Lung microvascular endothelial cell (primary cell): ENCODE measurements at regions not wholly inside any gene's neighbourhood (a gene's known extent, or its start where the extent isn't known, plus 50 kb on each side); places are given as distances from the start of the nearest gene placed in this dataset.
"Not testable (repeated sequence)": the region's sequence is repeated elsewhere in the genome, so short reads cannot be mapped to it uniquely, and the experiment has no call there.

ENCODE experiments used
- DNase-seq, 2 donors: peaks; one replicate each; pipeline versions ENCODE4 v3.0.0 to v3.0.0-alpha.2; 2010; ENCODE audit warnings: low read depth in 2 of 2

GRCh38 chr2:154582694-154583093 lies 115.8 kb upstream of the KCNJ3 start:
- not testable (repeated sequence) for DNase-seq

DNA sequence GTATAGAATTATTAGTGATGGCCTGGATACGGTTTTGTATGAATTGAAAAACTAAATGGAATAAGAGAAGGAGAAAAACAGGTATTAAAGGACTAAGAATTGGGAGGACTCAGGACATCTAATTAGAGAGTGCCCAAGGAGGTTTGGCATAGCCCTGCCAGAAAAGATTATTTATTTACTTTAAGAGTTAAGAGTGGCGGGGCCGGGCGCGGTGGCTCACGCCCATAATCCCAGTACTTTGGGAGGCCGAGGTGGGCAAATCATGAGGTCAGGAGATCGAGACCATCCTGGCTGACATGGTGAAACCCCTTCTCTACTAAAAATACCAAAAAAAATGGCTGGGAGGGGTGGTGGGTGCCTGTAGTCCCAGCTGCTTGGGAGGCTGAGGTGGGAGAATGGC lies 115.2 kb upstream of the KCNJ3 start:
- not testable (repeated sequence) for DNase-seq

DNA sequence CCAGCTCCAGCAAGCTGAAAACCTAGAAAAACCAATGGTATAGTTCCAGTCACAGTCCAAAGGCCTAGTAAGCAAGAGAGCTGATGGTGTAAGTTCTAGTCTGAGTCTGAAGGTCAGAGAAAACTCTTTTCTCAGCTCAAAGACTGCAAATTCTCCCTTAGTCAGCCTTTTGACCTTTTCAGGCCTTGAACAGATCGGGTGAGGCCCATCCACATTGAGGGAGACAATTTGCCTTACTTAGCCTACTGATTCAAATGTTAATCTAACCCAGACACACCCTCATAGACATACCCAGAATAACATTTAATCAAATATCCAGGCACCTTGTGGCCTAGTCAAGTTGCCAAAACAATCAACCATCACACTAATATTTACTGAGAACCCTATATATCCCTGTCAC lies 110.8 kb upstream of the KCNJ3 start:
- DNase-seq, result no peak

DNA sequence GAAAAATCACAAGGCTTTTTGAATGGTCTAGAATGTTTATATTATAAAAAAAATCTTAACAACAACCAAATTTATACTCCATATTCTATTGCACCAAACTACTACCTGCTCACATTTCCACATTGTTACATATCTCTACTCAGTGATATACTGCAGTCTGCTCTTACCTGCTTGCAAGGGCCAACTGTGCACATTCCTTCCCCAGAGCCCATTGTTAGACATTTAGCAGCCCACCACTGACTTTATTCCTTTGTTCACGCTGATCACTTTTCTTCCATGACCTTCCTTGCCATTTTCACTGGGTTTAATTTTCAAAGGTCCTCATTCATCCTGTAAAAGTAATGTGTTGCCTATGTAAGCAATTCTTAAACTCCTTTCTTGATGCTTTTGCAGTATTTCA lies 109.7 kb upstream of the KCNJ3 start:
- DNase-seq, result no peak

DNA sequence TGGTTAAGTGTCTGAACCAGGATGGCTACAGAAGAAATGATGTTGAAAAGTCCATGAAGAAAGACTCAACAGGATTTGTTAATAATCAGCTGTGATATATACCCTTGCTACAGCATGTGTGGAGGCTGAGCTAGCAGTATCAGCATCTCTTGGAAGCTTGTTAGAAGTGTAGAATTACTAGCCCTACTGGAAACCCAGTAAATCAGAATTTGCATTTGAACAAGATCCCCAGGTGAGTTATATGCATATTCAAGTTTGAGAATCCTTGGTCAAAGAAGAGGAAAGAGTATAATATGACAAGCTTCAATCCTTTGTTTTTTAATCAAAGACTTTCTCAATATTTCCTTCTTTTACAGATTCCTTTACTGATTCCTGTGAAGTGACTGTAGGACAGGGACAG lies 109.0 kb upstream of the KCNJ3 start:
- no peak for DNase-seq

GRCh38 chr2:154591294-154591820 lies 107.1 kb upstream of the KCNJ3 start:
- no peak for DNase-seq

DNA sequence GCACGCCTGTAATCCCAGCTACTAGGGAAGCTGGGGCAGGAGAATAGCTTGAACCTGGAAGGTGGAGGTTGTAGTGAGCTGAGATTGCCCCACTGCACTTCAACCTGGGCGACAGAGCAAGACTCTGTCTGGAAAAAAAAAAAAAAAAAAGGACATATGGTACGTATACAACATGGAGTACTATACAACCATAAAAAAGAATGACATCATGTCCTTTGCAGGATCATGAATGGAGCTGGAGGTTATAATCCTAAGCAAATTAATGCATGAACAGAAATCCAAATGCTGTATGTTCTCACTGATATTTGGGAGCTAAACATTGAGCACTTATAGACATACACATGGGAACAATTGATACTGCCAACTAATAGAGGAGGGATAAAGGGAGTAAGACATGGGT lies 99.3 kb upstream of the KCNJ3 start:
- no peak for DNase-seq

DNA sequence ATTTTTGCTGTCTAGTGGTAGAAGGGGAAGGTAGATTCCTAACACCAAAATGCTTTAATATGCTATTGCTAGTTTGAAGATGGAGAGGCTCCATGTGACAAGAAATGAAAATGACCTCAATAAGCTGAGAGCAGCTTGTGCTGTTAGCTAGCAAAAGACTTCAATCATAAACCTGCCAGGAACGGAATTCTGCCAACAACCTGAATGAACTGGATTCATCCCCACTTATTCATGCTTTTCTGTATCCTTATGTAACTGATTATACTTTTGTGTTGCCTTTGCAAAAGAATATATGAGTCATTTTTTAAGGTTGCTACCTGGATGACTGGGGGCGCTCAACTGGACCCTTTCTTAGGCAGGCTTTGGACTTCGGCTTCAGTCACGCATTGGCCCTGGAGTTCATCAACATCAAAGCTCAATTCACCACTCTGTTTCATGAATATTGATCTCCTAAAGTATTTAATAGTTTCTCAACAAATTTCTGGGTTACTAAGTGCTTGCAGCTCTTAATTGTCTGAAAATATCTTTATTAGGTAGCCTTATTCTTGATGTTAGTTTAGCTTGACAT lies 97.5 kb upstream of the KCNJ3 start:
- no peak for DNase-seq

DNA sequence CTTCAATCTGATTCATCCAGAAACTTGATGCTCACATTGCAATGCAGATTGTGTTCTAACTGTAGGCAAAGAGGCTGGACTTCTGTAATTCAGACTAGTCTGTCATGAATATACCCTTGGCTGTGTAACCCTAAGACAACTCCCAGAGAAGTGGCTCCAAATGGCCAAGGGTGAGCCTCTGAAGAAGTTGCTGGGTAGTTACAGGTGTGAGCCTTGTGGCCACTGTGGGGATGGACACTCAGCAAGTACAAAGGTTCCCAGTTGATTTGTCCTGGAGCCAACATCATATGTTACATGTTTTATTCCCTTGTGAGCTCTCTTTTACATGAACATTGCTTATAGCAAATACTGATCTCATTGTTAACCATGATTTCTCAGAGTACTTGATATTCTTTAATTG lies 94.8 kb upstream of the KCNJ3 start:
- no peak for DNase-seq

- no peak for DNase-seq
Measured at GRCh38 chr2:154608438-154608837, 90.1 kb upstream of the KCNJ3 start.

DNA sequence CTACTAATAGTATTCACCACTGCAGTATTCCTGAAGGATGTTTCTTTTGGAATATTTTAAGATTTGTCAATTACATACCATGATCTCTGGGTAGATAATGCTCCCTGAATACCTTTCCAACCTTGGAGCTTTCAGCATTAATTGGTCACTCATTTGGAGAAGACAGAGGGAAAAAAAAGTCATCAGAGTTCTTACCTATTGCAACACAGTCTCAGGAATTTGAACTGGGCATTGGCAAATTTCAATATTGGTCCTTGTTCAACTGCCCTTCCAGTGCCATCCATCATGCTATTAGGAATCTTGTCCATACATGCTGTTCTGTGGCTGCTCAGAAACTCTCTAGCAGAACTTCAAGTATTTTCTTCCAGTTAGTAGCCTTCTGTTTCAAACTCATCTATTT lies 83.6 kb upstream of the KCNJ3 start:
- no peak for DNase-seq

- no peak for DNase-seq
Measured at GRCh38 chr2:154616659-154617058, 81.8 kb upstream of the KCNJ3 start.

GRCh38 chr2:154620471-154620870 lies 78.0 kb upstream of the KCNJ3 start:
- DNase-seq, result no peak

DNA sequence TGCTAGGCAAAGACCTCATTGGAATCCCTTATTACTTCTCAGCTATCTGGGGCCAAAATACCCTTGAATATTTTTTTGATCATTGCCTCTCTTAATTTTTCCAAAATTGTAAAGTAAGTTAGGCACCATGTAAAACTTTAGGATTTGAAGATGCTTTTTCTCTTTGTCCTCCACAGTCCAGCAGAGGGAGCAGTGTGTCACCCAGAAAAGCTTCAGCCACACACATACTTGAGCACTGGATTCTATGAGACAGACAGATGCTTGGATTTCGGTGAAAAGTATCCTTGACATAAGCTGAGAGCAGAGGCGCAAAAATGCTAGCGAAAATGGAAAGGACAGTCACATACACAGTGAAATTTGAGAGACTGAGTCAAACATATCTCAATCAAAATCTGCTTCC lies 74.7 kb upstream of the KCNJ3 start:
- DNase-seq, result peak; percentile 1 to 22

DNA sequence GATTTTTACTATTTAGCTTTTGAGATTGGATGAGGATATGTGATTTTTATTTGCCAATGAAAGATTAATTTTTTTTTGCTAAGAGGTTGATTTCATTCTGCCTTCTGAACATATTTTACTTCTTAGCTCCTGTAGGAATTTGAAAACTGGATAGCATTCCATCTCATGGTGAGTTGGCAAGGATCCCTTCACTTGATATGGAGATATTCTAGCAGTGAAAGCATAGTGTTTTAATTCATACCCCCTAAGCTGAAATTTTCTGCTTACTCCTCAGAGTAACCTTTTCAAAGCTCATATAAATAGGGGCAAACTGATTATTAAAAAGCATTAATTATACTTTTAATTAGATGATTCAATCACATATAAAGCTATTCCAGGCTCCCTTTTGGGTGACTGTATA lies 61.0 kb upstream of the KCNJ3 start:
- DNase-seq, result no peak

DNA sequence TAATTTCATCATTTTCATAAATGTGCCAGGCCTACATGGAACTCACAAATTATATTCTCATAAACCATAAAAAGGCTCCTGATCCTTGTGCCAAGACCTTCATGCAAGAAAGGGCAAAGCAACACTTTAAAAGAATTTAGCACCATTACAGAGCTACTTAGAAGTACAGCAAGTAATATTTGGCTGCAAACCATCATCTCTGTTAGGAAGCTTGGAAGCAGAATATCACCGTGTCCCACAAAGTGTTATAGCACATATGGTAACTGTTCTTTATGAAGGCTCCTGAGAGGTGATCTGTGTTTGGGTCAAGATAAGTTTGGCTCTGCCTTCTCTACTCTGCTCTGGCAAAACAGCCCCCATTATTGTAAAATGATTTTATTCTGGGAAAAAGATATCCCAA lies 59.7 kb upstream of the KCNJ3 start:
- DNase-seq, result no peak

GRCh38 chr2:154640000-154640399 lies 58.5 kb upstream of the KCNJ3 start:
- no peak for DNase-seq
